Rectal smooth muscle tissue (tissue), 1 donor: ENCODE measurements at regions not wholly inside any gene's neighbourhood (a gene's known extent, or its start where the extent isn't known, plus 50 kb on each side); places are given as distances from the start of the nearest gene placed in this dataset.

ENCODE experiments used
- H3K27ac ChIP-seq: one replicate; pipeline ENCODE4 v1.7.0; 2013; ENCODE audit warnings: low read depth, low read length, inconsistent platforms
- H3K27me3 ChIP-seq: one replicate; pipeline ENCODE4 v1.7.0; 2013; ENCODE audit warnings: low read length; ENCODE audit not compliant: control insufficient read depth, insufficient read depth
- H3K36me3 ChIP-seq: one replicate; pipeline ENCODE4 v1.7.0; 2013; ENCODE audit warnings: low read length; ENCODE audit not compliant: control insufficient read depth, insufficient read depth
- H3K4me1 ChIP-seq: one replicate; pipeline ENCODE4 v1.7.0; 2013; ENCODE audit warnings: low read length; ENCODE audit not compliant: control insufficient read depth, insufficient read depth
- H3K4me3 ChIP-seq: one replicate; pipeline ENCODE4 v1.7.0; 2013; ENCODE audit warnings: low read length
- H3K9ac ChIP-seq: one replicate; pipeline ENCODE4 v1.7.0; 2013; ENCODE audit warnings: low read length

DNA sequence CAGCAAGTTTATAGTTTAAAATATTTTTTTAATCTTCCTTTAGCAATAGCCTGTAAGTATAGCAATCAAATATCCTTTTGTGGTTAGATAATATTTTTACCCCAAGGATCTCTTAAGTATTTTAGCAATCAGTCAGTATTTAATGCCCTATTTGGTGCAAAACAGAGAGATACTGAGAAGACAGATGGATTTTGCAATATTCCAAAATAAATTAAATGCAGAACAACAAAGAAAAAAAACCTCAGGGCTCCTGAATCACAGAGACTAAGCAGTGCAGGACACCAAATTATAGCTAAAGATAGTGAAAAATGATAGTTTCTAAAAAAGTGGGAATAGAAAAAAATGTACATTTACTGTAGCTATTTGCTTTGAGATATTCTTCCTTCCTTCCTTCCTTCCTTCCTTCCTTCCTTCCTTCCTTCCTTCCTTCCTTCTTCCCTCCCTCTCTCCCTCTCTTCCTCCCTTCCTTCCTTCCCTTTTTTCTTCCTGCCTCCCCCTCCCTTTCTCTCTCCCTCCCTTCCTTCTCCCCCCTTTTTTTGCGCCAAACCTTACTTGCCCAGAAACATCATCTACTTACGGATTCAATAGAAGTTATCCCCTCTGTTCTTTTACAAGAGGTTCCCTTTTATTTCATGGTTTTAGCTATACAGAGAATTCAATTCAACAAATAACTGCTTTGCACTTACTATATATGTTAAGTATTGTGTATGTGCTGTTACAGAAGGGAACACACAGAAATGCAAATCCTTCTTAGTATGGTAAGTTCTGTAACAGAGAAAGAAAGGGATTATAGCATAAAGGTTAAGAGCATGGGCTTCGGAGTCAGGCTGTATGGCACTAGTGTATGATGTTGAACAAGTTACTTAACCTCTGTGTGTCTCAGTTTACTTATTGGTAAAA is 219.0 kb downstream of the CPE start:
- Histone ChIP-seq H3K36me3 (no peaks in the 10 kb centered on the region), H3K4me1 (no peaks in the 10 kb centered on the region), H3K9ac (no peak overlapping the region), H3K4me3 (no peak overlapping the region), H3K27ac (no peak overlapping the region), H3K27me3 (no peaks in the 10 kb centered on the region)

DNA sequence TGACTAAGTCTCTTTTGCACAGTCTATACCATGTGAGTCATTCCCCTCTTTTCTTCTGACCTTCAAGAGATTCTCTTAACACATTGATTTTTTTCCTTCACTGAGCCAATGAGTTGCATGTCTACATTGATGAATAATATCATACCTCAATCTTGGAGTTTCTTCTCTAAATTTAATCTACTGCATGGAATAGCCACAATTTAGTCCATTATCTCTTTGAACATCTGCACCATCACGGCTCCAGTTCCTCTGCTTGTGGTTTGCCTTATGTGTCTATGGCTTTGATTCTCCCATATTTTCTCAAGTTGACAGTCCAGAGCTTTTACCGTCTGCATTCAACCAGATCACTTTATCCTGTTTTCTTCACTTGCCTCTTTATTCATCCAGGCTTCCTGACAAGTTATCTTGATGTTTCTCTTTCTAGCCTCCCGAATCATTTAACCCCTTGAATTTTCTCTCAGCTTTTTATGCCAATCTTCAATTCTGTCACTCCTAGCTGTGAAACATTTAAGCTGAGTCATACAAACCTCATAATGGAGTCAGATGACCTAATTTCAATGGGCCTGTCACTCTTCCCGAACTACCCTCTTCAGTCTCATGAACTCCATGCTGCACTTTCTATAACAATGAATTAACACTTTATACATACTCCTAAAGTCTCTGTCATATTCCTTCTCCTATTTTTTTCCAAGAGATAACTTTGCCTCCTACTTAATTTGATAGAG is 222.3 kb downstream of the CPE start:
- Histone ChIP-seq H3K4me3 (no peak overlapping the region), H3K36me3 (no peaks in the 10 kb centered on the region), H3K9ac (no peak overlapping the region), H3K27ac (no peak overlapping the region), H3K27me3 (no peaks in the 10 kb centered on the region), H3K4me1 (peaks cover 6% of the 10 kb centered on the region)

DNA sequence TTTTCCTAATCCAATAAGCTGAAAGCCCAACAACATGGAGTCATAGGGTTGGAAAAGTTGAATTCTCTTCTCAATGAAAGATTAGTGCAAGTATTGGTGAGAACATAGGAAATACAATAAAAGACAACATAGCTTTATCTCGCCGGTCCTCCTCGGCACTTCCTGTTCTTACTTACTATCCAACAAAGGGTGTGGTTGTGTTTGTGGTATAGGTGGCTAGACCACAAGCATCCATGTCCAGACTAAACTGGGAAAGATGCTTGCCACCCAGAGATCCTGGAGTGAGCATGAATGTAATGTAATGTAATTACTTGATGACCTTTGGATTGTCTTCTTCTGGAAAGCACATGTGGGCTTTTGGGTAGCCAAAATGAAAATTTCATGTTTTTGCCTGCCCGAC is 223.8 kb downstream of the CPE start:
- Histone ChIP-seq H3K4me1 (peaks cover 6% of the 10 kb centered on the region), H3K27me3 (no peaks in the 10 kb centered on the region), H3K4me3 (no peak overlapping the region), H3K9ac (no peak overlapping the region), H3K36me3 (no peaks in the 10 kb centered on the region), H3K27ac (no peak overlapping the region)

- Histone ChIP-seq H3K27ac (peak overlapping the region; percentile 37), H3K4me1 (peaks cover 6% of the 10 kb centered on the region), H3K27me3 (no peaks in the 10 kb centered on the region)
Observed at GRCh38 chr4:165604181-165604580, 225.4 kb downstream of the CPE start.

DNA sequence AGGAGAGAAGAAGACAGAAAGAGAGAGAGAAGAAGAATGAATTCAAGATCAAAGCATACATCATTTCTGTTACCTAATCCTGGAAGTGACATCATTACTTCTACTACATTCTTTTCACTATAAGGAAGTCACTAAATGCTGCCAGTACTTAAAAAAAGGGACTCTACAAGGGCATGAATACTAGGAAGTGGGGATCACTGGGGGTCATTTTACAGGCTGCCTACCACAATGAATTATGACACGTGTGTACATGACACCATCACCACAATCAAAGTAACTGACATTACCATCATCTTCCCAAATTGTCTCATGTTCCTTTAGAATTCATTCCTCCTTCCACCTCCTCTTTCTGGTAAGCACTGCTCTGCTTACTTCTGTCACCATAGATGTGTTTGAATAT is 227.0 kb downstream of the CPE start:
- Histone ChIP-seq H3K27me3 (no peaks in the 10 kb centered on the region), H3K27ac (no peak overlapping the region), H3K4me1 (peaks cover 6% of the 10 kb centered on the region), H3K36me3 (no peaks in the 10 kb centered on the region), H3K9ac (no peak overlapping the region), H3K4me3 (no peak overlapping the region)

More at GRCh38 chr4:165604181-165604580, 225.4 kb downstream of the CPE start:
- Histone ChIP-seq H3K36me3 (no peaks in the 10 kb centered on the region), H3K4me3 (no peak overlapping the region), H3K9ac (no peak overlapping the region)

DNA sequence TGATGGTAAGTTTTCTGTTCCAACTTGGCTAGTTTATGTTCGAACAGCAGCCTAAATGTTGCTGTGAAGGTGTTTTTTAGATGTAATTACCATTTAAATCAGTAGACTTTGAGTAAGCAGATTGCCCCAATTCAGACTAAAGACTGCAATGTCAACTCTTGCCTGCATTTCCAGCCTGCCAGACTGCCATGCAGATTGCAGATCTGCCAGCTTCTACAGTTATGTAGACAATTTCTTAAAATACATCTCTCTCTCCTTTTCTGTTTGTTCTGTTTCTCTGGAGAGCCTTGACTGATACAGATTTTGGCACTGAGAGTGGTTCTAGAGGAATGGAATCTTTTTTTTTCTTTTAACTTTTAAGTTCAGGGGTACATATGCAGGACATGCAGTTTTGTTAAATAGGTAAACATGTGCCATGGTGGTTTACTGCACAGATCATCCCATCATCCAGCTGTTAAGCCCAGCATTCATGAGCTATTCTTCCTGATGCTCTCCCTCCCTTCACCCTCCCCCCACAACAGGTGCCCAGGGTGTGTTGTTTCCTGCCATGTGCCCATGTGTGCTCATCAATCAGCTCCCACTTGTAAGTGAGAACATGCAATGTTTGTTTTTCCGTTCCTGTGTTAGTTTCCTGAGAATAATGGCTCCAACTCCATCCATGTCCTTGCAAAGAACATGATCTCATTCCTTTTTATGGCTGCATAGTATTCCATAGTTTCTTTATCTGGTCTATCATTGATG is 227.8 kb downstream of the CPE start:
- Histone ChIP-seq H3K4me3 (no peak overlapping the region), H3K9ac (no peak overlapping the region), H3K4me1 (peaks cover 6% of the 10 kb centered on the region), H3K27me3 (no peaks in the 10 kb centered on the region), H3K36me3 (no peaks in the 10 kb centered on the region), H3K27ac (no peak overlapping the region)

GRCh38 chr4:165609653-165610052 is 230.8 kb downstream of the CPE start:
- Histone ChIP-seq H3K27me3 (no peaks in the 10 kb centered on the region), H3K4me3 (no peak overlapping the region), H3K9ac (no peak overlapping the region), H3K36me3 (no peaks in the 10 kb centered on the region), H3K27ac (no peak overlapping the region), H3K4me1 (peaks cover 5% of the 10 kb centered on the region)

GRCh38 chr4:165610679-165611437 is 232.1 kb downstream of the CPE start:
- H3K36me3 ChIP-seq: no peaks in the 10 kb centered on the region
- H3K27ac ChIP-seq: no peak overlapping the region
- no peak overlapping the region for H3K9ac ChIP-seq
- H3K4me3 ChIP-seq: no peak overlapping the region
- no peaks in the 10 kb centered on the region for H3K27me3 ChIP-seq
- H3K4me1 ChIP-seq: peaks cover 2% of the 10 kb centered on the region

DNA sequence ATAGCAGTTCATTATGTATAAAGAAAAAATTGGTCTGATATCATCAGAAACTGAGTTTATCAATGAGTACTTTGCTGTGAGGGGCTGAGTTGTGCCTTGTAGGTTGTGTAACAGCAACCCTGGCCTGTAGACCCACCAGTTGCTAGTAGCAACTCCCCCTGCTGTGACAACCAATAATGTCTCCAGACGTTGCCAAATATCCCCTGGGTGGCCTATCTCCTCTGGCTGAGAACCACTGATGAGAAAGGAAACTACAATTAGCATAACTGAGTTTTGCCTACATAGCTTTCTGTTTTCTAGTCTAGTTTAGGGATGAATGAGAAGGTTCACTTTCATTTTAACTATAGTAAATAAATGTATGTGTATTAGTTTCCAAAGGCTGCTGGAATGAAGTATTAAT is 234.1 kb downstream of the CPE start:
- H3K27me3 ChIP-seq: no peaks in the 10 kb centered on the region
- H3K36me3 ChIP-seq: no peaks in the 10 kb centered on the region
- no peak overlapping the region for H3K9ac ChIP-seq
- H3K4me3 ChIP-seq: no peak overlapping the region
- H3K27ac ChIP-seq: no peak overlapping the region
- H3K4me1 ChIP-seq: peaks cover 2% of the 10 kb centered on the region

- Histone ChIP-seq H3K9ac (no peak overlapping the region), H3K27ac (no peak overlapping the region), H3K4me3 (no peak overlapping the region), H3K36me3 (no peaks in the 10 kb centered on the region), H3K4me1 (peaks cover 2% of the 10 kb centered on the region), H3K27me3 (no peaks in the 10 kb centered on the region)
Observed at GRCh38 chr4:165613581-165613980, 234.8 kb downstream of the CPE start.

GRCh38 chr4:165620913-165621312 is 242.1 kb downstream of the CPE start:
- Histone ChIP-seq H3K9ac (no peak overlapping the region), H3K36me3 (no peaks in the 10 kb centered on the region), H3K27ac (no peak overlapping the region), H3K27me3 (no peaks in the 10 kb centered on the region), H3K4me3 (no peak overlapping the region), H3K4me1 (no peaks in the 10 kb centered on the region)

- no peak overlapping the region for H3K27ac ChIP-seq
- no peaks in the 10 kb centered on the region for H3K36me3 ChIP-seq
- H3K9ac ChIP-seq: no peak overlapping the region
- H3K4me3 ChIP-seq: no peak overlapping the region
- no peaks in the 10 kb centered on the region for H3K27me3 ChIP-seq
- no peaks in the 10 kb centered on the region for H3K4me1 ChIP-seq
Observed at GRCh38 chr4:165621983-165622382, 243.2 kb downstream of the CPE start.
